ENCODE measurements at regions not wholly inside any gene's neighbourhood (a gene's known extent, or its start where the extent isn't known, plus 50 kb on each side); places are given as distances from the start of the nearest gene placed in this dataset.

GRCh38 chr17:79311373-79311772 lies 236.7 kb downstream of the ENGASE start:
- in situ Hi-C loops (cut with MboI; ENCODE audit: low pct_unique_long_range_greater_than_20kb in 2 of 9, low sequenced_read_pairs in 9 of 9, unreplicated experiment in 9 of 9): no loop called here
- H3K4me3 ChIP-seq: no peak overlapping the region
- peaks cover 19 to 51% of the 10 kb centered on the region in 2 donors for H3K4me1 ChIP-seq (replicated peaks in 1 of 2)
- ATAC-seq (replicated peaks in 6 of 8): no peak
- H3K27ac ChIP-seq: no peak overlapping the region
- 71 to 100% (median 88%) methylated on average over 1 to 4 of the region's 4 CpGs; no CpG with 5 or more reads in 4 of the 10 experiments for WGBS, 10 experiments

GRCh38 chr17:79306424-79307318 lies 232.0 kb downstream of the ENGASE start:
- peaks cover 0 to 24% of the 10 kb centered on the region in 2 donors for H3K4me1 ChIP-seq (replicated peaks in 1 of 2)
- no peak overlapping the region for H3K27ac ChIP-seq
- in situ Hi-C loops (cut with MboI; ENCODE audit: low pct_unique_long_range_greater_than_20kb in 2 of 9, low sequenced_read_pairs in 9 of 9, unreplicated experiment in 9 of 9): no loop called here
- H3K4me3 ChIP-seq: no peak overlapping the region
- ATAC-seq (replicated peaks in 6 of 8): peak in 1 of 8 experiments; percentile 42
- WGBS, 10 experiments: 35 to 100% (median 75%) methylated on average over 1 to 17 of the region's 26 CpGs; no CpG with 5 or more reads in 2 of the 10 experiments

- WGBS, 10 experiments: 53 to 84% (median 78%) methylated on average over 3 to 10 of the region's 29 CpGs; no CpG with 5 or more reads in 5 of the 10 experiments
- in situ Hi-C loops (cut with MboI; ENCODE audit: low pct_unique_long_range_greater_than_20kb in 2 of 9, low sequenced_read_pairs in 9 of 9, unreplicated experiment in 9 of 9): no loop called here
These were observed 231.3 kb downstream of the ENGASE start for GRCh38 chr17:79305768-79306423.

GRCh38 chr17:79305376-79305767 lies 230.7 kb downstream of the ENGASE start:
- H3K27ac ChIP-seq: no peak overlapping the region
- peak in 1 of 8 experiments; percentile 8 for ATAC-seq (replicated peaks in 6 of 8)
- in situ Hi-C loops (cut with MboI; ENCODE audit: low pct_unique_long_range_greater_than_20kb in 2 of 9, low sequenced_read_pairs in 9 of 9, unreplicated experiment in 9 of 9): no loop called here
- H3K4me1 ChIP-seq (replicated peaks in 1 of 2): peaks cover 0 to 23% of the 10 kb centered on the region in 2 donors
- 10 to 100% (median 72%) methylated on average over 1 to 8 of the region's 10 CpGs; no CpG with 5 or more reads in 2 of the 10 experiments for WGBS, 10 experiments
- no peak overlapping the region for H3K4me3 ChIP-seq

More at GRCh38 chr17:79305768-79306423, 231.3 kb downstream of the ENGASE start:
- ATAC-seq (replicated peaks in 6 of 8): peak in 5 of 8 experiments; percentile 11 to 74 (median 18)
- Histone ChIP-seq H3K4me3 (no peak overlapping the region), H3K4me1 (replicated peaks in 1 of 2) (peaks cover 0 to 23% of the 10 kb centered on the region in 2 donors), H3K27ac (no peak overlapping the region)

DNA sequence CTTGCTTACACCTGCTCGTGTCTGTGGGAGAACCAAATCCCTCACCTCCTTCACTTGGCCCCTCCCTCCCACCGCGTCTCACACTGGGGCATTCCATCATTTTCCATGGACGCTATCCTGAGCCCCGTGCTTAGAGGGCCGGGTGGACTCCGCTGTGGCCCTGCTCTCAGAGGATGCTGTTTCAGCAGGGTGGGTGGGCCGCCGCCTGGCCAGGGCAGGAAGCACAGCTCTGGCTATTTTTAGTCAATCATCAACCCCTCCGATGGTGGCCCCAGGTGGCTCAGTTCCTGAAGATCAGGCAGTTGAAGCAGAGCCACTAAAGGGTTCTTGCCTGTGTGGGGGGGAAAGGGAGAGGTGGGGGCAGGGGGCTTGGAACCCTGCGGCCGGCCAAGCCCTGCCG lies 230.3 kb downstream of the ENGASE start:
- H3K4me1 ChIP-seq (replicated peaks in 1 of 2): peaks cover 0 to 23% of the 10 kb centered on the region in 2 donors
- peak in 3 of 8 experiments; percentile 13 to 57 (median 49) for ATAC-seq (replicated peaks in 6 of 8)
- in situ Hi-C loops (cut with MboI; ENCODE audit: low pct_unique_long_range_greater_than_20kb in 2 of 9, low sequenced_read_pairs in 9 of 9, unreplicated experiment in 9 of 9): no loop called here
- H3K27ac ChIP-seq: no peak overlapping the region
- H3K4me3 ChIP-seq: no peak overlapping the region
- 0 to 92% (median 58%) methylated on average over 1 to 11 of the region's 13 CpGs; no CpG with 5 or more reads in 3 of the 10 experiments for WGBS, 10 experiments

- H3K4me3 ChIP-seq: no peak overlapping the region
- H3K4me1 ChIP-seq (replicated peaks in 1 of 2): peaks cover 0 to 23% of the 10 kb centered on the region in 2 donors
- WGBS, 10 experiments: 0 to 100% (median 73%) methylated on average over 1 to 5 of the region's 7 CpGs; no CpG with 5 or more reads in 3 of the 10 experiments
- ATAC-seq (replicated peaks in 6 of 8): peak in 4 of 8 experiments; percentile 25 to 50 (median 38)
- in situ Hi-C loops (cut with MboI; ENCODE audit: low pct_unique_long_range_greater_than_20kb in 2 of 9, low sequenced_read_pairs in 9 of 9, unreplicated experiment in 9 of 9): no loop called here
- no peak overlapping the region for H3K27ac ChIP-seq
These were observed 229.1 kb downstream of the ENGASE start for GRCh38 chr17:79303641-79304205.

GRCh38 chr17:79301469-79301868 lies 226.8 kb downstream of the ENGASE start:
- 17 to 80% (median 35%) methylated on average over 1 to 5 of the region's 8 CpGs; no CpG with 5 or more reads in 4 of the 10 experiments for WGBS, 10 experiments
- H3K27ac ChIP-seq: no peak overlapping the region
- H3K4me3 ChIP-seq: no peak overlapping the region
- no peak for ATAC-seq (replicated peaks in 6 of 8)
- in situ Hi-C loops (cut with MboI; ENCODE audit: low pct_unique_long_range_greater_than_20kb in 2 of 9, low sequenced_read_pairs in 9 of 9, unreplicated experiment in 9 of 9): no loop called here
- H3K4me1 ChIP-seq (replicated peaks in 1 of 2): peaks cover 0 to 17% of the 10 kb centered on the region in 2 donors

GRCh38 chr17:79299349-79299748 lies 224.7 kb downstream of the ENGASE start:
- in situ Hi-C loops (cut with MboI; ENCODE audit: low pct_unique_long_range_greater_than_20kb in 2 of 9, low sequenced_read_pairs in 9 of 9, unreplicated experiment in 9 of 9): no loop called here
- Histone ChIP-seq H3K4me1 (replicated peaks in 1 of 2) (peaks cover 0 to 6% of the 10 kb centered on the region in 2 donors), H3K27ac (no peak overlapping the region), H3K4me3 (no peak overlapping the region)
- ATAC-seq (replicated peaks in 6 of 8): no peak
- WGBS, 10 experiments: 10 to 81% (median 55%) methylated on average over 1 to 5 of the region's 7 CpGs; no CpG with 5 or more reads in 3 of the 10 experiments

DNA sequence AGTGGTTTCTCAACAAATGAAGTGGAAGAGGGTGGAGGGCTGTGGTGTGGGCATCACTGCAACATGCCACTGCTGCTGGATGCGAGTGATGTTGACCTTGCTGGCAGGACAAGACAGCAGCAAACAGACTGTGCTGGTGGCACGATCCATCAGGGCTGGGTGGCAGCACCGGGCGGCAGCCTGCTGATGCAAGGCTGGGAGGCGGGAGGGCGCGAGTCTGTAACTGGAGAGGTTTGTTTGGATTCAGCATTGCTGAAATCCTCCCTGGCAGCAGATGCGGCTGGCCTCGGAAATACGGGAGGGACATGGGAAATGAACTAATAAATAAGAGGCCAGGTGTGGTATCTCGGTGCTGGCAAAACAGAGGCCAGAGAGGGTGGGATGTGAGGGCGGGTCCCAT lies 224.2 kb downstream of the ENGASE start:
- H3K4me3 ChIP-seq: no peak overlapping the region
- WGBS, 10 experiments: 0 to 80% (median 67%) methylated on average over 1 to 9 of the region's 12 CpGs; no CpG with 5 or more reads in 5 of the 10 experiments
- H3K27ac ChIP-seq: no peak overlapping the region
- in situ Hi-C loops (cut with MboI; ENCODE audit: low pct_unique_long_range_greater_than_20kb in 2 of 9, low sequenced_read_pairs in 9 of 9, unreplicated experiment in 9 of 9): no loop called here
- H3K4me1 ChIP-seq (replicated peaks in 1 of 2): peaks cover 0 to 3% of the 10 kb centered on the region in 2 donors
- ATAC-seq (replicated peaks in 6 of 8): peak in 1 of 8 experiments; percentile 76

- ATAC-seq (replicated peaks in 6 of 8): no peak
- Histone ChIP-seq H3K27ac (no peak overlapping the region), H3K4me3 (no peak overlapping the region), H3K4me1 (replicated peaks in 1 of 2) (peaks cover 0 to 1% of the 10 kb centered on the region in 2 donors)
- in situ Hi-C loops (cut with MboI; ENCODE audit: low pct_unique_long_range_greater_than_20kb in 2 of 9, low sequenced_read_pairs in 9 of 9, unreplicated experiment in 9 of 9): no loop called here
- WGBS, 10 experiments: 47 to 100% (median 73%) methylated on average over 1 to 7 of the region's 7 CpGs; no CpG with 5 or more reads in 2 of the 10 experiments
These were observed 221.6 kb downstream of the ENGASE start for GRCh38 chr17:79296243-79296642.

DNA sequence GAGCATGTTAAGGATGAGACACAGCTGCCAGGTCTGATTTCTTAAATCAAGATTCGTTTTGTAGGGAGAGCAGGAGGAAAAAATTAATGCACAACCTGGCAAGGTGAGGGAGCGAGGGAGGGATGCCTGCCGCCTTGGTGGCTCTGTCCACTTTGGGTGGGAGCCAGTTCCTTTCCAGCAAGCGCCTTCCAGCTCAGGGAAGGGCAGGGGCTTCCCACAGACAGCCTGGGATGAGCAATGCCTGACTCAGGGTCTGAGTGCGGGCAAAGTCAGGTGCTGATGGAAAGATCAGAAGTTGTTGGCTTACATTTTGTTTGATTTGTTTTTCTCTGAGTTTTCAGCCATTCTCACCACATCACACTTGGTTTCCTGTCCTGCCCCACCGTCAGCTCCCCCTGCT lies 220.7 kb downstream of the ENGASE start:
- WGBS, 10 experiments: 0 to 81% (median 44%) methylated on average over 1 to 5 of the region's 6 CpGs; no CpG with 5 or more reads in 5 of the 10 experiments
- Histone ChIP-seq H3K4me1 (replicated peaks in 1 of 2) (peaks cover 2 to 10% of the 10 kb centered on the region in 2 donors), H3K27ac (no peak overlapping the region), H3K4me3 (no peak overlapping the region)
- in situ Hi-C loops (cut with MboI; ENCODE audit: low pct_unique_long_range_greater_than_20kb in 2 of 9, low sequenced_read_pairs in 9 of 9, unreplicated experiment in 9 of 9): no loop called here
- peak in 2 of 8 experiments; percentile 36 to 48 for ATAC-seq (replicated peaks in 6 of 8)

- 0 to 70% (median 22%) methylated on average over 2 to 13 of the region's 26 CpGs; no CpG with 5 or more reads in 2 of the 10 experiments for WGBS, 10 experiments
- ATAC-seq (replicated peaks in 6 of 8): peak in 7 of 8 experiments; percentile 14 to 75 (median 48)
- Histone ChIP-seq H3K27ac (no peak overlapping the region), H3K4me1 (replicated peaks in 1 of 2) (peaks cover 3 to 18% of the 10 kb centered on the region in 2 donors), H3K4me3 (no peak overlapping the region)
- in situ Hi-C loops (cut with MboI; ENCODE audit: low pct_unique_long_range_greater_than_20kb in 2 of 9, low sequenced_read_pairs in 9 of 9, unreplicated experiment in 9 of 9): no loop called here
These were observed 219.9 kb downstream of the ENGASE start for GRCh38 chr17:79294459-79295071.
